HepG2 (cell line): ENCODE measurements at regions not wholly inside any gene's neighbourhood (a gene's known extent, or its start where the extent isn't known, plus 50 kb on each side); places are given as distances from the start of the nearest gene placed in this dataset.

Source experiments
- ATAC-seq: fragments of 200-7000 bp; cut with Tn5 transposase; 3 replicates; pipeline ENCODE4 v1.9.1; 2020; ENCODE audit warnings: mild to moderate bottlenecking, moderate library complexity
- BruUV-seq: library from RNA; stranded (reverse); fragments of 400-500 nt; replicated peaks from 2 replicates; lab custom pipeline; 2021; lab: Mats Ljungman, UMichigan
- CTCF ChIA-PET: fragments of 300-600 bp; formaldehyde crosslinking; extraction: SDS; loops from one replicate; lab custom pipeline; 2021; ENCODE audit warnings: low total read pairs, inconsistent platforms, low intra/inter-chr PET ratio; lab: Yijun Ruan, JAX
- POLR2A ChIA-PET: fragments of 350-600 bp; sonication (Branson Sonifier 250); formaldehyde crosslinking; loops from one replicate; lab custom pipeline; 2020; ENCODE audit warnings: antibody characterized with exemption, inconsistent platforms; lab: Yijun Ruan, JAX
- DNase-seq: peaks from one replicate; pipeline ENCODE4 v3.0.0-alpha.2; 2015; ENCODE audit warnings: low spot score
- FAIRE-seq: peaks from 3 replicates; lab custom pipeline; 2011; peaks lifted over from hg19 to GRCh38; lab: Jason Lieb, UNC
- H2AFZ ChIP-seq: one replicate; pipeline ENCODE4 v1.6.1; 2011; ENCODE audit warnings: low read length, inconsistent platforms
- H3K27ac ChIP-seq: fragments of 300-600 bp; 3 replicates; pipeline ENCODE4 v1.8.0; 2011; ENCODE audit warnings: mixed run types, mild to moderate bottlenecking, mixed read lengths, low read length, inconsistent platforms; ENCODE audit not compliant: insufficient read depth; ENCODE audit errors: extremely low read length
- H3K27me3 ChIP-seq, 2 experiments: fragments of 200-600 bp in 1 of 2; 2 replicates in 1 of 2; 3 replicates in 1 of 2; pipeline versions ENCODE4 v1.6.0 to v1.8.0; 2011; ENCODE audit warnings: low read length in 2 of 2, mild to moderate bottlenecking in 2 of 2, moderate library complexity in 2 of 2, inconsistent platforms in 1 of 2; ENCODE audit not compliant: insufficient read depth in 2 of 2, control insufficient read depth in 1 of 2
- H3K36me3 ChIP-seq, 2 experiments: fragments of 200-600 bp in 1 of 2; replicated peaks in 1 of 2; 2 replicates in 1 of 2; 3 replicates in 1 of 2; pipeline versions ENCODE4 v1.5.1 to v1.8.0; 2011; ENCODE audit warnings: low read length in 2 of 2, inconsistent platforms in 1 of 2; ENCODE audit not compliant: insufficient read depth in 2 of 2, control insufficient read depth in 1 of 2
- H3K4me1 ChIP-seq: 2 replicates; pipeline ENCODE4 v1.5.1; 2012; ENCODE audit warnings: low read length, inconsistent platforms; ENCODE audit not compliant: insufficient read depth
- H3K4me2 ChIP-seq: 2 replicates; pipeline ENCODE4 v1.6.0; 2011; ENCODE audit warnings: low read depth, low read length, inconsistent platforms
- H3K4me3 ChIP-seq, 3 experiments: fragments of 200-600 bp in 1 of 3; sonication (generic), shearing (Covaris generic) in 1 of 3; replicated peaks in 1 of 3; 2 replicates each; pipeline ENCODE4 v1.5.1; 2011 to 2016; ENCODE audit warnings: low read length in 3 of 3, inconsistent platforms in 2 of 3, low read depth in 2 of 3, mild to moderate bottlenecking in 2 of 3, control low read depth in 1 of 3, mixed read lengths in 1 of 3; ENCODE audit not compliant: insufficient read depth in 1 of 3
- H3K79me2 ChIP-seq: one replicate; pipeline ENCODE4 v1.6.1; 2011; ENCODE audit warnings: low read length, inconsistent platforms; ENCODE audit not compliant: insufficient read depth
- H3K9ac ChIP-seq: 2 replicates; pipeline ENCODE4 v1.6.0; 2011; ENCODE audit warnings: mild to moderate bottlenecking, low read depth, low read length, inconsistent platforms; ENCODE audit not compliant: insufficient read depth
- H3K9me3 ChIP-seq: 2 replicates; pipeline ENCODE4 v1.5.1; 2012; ENCODE audit warnings: mild to moderate bottlenecking, low read length
- H4K20me1 ChIP-seq: 2 replicates; pipeline ENCODE4 v1.6.0; 2011; ENCODE audit warnings: inconsistent platforms, mild to moderate bottlenecking, low read length, moderate library complexity; ENCODE audit not compliant: insufficient read depth
- CREBL2 ChIP-seq: sonication (generic); formaldehyde crosslinking; IDR thresholded peaks from 2 replicates; pipeline ENCODE4 v1.8.1; 2023; ENCODE audit warnings: missing genetic modification reagents, mild to moderate bottlenecking, borderline replicate concordance
- EHMT2 ChIP-seq: fragments of 200-600 bp; sonication (generic); IDR thresholded peaks from 2 replicates; pipeline ENCODE4 v1.7.0; 2017; ENCODE audit warnings: antibody characterized with exemption, low read depth, low read length, borderline replicate concordance
- NR3C1 ChIP-seq: sonication (generic); formaldehyde crosslinking; IDR thresholded peaks from 2 replicates; pipeline ENCODE4 v1.4.0; 2020; ENCODE audit warnings: missing genetic modification reagents
- RBFOX2 ChIP-seq: fragments of 200-400 bp; formaldehyde crosslinking; IDR thresholded peaks from 2 replicates; pipeline ENCODE4 v1.6.1; 2017; ENCODE audit warnings: low read depth, mild to moderate bottlenecking, low read length
- RORA ChIP-seq: sonication (generic); formaldehyde crosslinking; IDR thresholded peaks from 2 replicates; pipeline ENCODE4 v1.5.0; 2020; ENCODE audit warnings: mild to moderate bottlenecking, missing genetic modification reagents, moderate library complexity
- SRF ChIP-seq: IDR thresholded peaks from 2 replicates; pipeline ENCODE4 v1.6.1; 2011; ENCODE audit warnings: mild to moderate bottlenecking, low read depth, low read length, moderate library complexity
- STAT5B ChIP-seq: sonication (generic); formaldehyde crosslinking; IDR thresholded peaks from 2 replicates; pipeline ENCODE4 v1.4.0; 2020; ENCODE audit warnings: missing genetic modification reagents
- TFDP1 ChIP-seq: IDR thresholded peaks from 2 replicates; pipeline ENCODE4 v1.6.1; 2016; ENCODE audit warnings: missing compliant biosample characterization, missing genetic modification reagents, borderline replicate concordance
- TOPORS ChIP-seq: sonication (generic); formaldehyde crosslinking; IDR thresholded peaks from 2 replicates; pipeline ENCODE4 v1.8.0; 2023; ENCODE audit warnings: mild to moderate bottlenecking, missing genetic modification reagents
- ZFP82 ChIP-seq: sonication (generic); formaldehyde crosslinking; IDR thresholded peaks from 2 replicates; pipeline ENCODE4 v1.5.1; 2020; ENCODE audit warnings: mild to moderate bottlenecking, missing genetic modification reagents, borderline replicate concordance
- ZNF121 ChIP-seq: sonication (generic); formaldehyde crosslinking; IDR thresholded peaks from 2 replicates; pipeline ENCODE4 v1.5.0; 2020; ENCODE audit warnings: mild to moderate bottlenecking, missing genetic modification reagents
- ZNF329 ChIP-seq: sonication (generic); formaldehyde crosslinking; IDR thresholded peaks from 2 replicates; pipeline ENCODE4 v1.9.0; 2021; ENCODE audit warnings: low read depth, mild to moderate bottlenecking, missing genetic modification reagents
- ZNF552 ChIP-seq: sonication (generic); formaldehyde crosslinking; IDR thresholded peaks from 2 replicates; pipeline ENCODE4 v1.9.0; 2022; ENCODE audit warnings: missing genetic modification reagents, mild to moderate bottlenecking, borderline replicate concordance
- ZNF567 ChIP-seq: sonication (generic); formaldehyde crosslinking; IDR thresholded peaks from 2 replicates; pipeline ENCODE4 v1.8.1; 2023; ENCODE audit warnings: mild to moderate bottlenecking, missing genetic modification reagents, borderline replicate concordance
- ZNF703 ChIP-seq: sonication (generic); formaldehyde crosslinking; IDR thresholded peaks from 2 replicates; pipeline ENCODE4 v1.5.1; 2020; ENCODE audit warnings: missing genetic modification reagents, mild to moderate bottlenecking, moderate library complexity, borderline replicate concordance
- ZNF761 ChIP-seq: sonication (generic); formaldehyde crosslinking; conservative IDR thresholded peaks from 2 replicates; pipeline ENCODE4 v1.4.0; 2020; ENCODE audit warnings: mild to moderate bottlenecking, missing genetic modification reagents
- ZXDC ChIP-seq: sonication (generic); formaldehyde crosslinking; IDR thresholded peaks from 2 replicates; pipeline ENCODE4 v1.5.0; 2020; ENCODE audit warnings: mild to moderate bottlenecking, missing genetic modification reagents
- WGBS: methylation state at CpG from one replicate; pipeline ENCODE4 v1.1.6; 2017; ENCODE audit warnings: low lambda C conversion rate; 5-methylcytosine and 5-hydroxymethylcytosine counted together
- in situ Hi-C: cut with HindIII; loops from 2 replicates; pipeline ENCODE4 v1.10.0; 2017; ENCODE audit warnings: low pct_unique_long_range_greater_than_20kb; ENCODE audit not compliant: extremely low pct_ligation_motif_present
- intact Hi-C: fragments of 100-400 bp; cut with micrococcal nuclease; formaldehyde crosslinking; loops from one replicate; pipeline ENCODE4 v1.10.0; 2022; ENCODE audit not compliant: unreplicated experiment
- TF ChIP-seq, protein P1 (sequence below): sonication (generic); formaldehyde crosslinking; conservative IDR thresholded peaks from 2 replicates; pipeline ENCODE4 v1.4.0; 2020; ENCODE audit warnings: mild to moderate bottlenecking, missing genetic modification reagents, moderate library complexity

DNA sequence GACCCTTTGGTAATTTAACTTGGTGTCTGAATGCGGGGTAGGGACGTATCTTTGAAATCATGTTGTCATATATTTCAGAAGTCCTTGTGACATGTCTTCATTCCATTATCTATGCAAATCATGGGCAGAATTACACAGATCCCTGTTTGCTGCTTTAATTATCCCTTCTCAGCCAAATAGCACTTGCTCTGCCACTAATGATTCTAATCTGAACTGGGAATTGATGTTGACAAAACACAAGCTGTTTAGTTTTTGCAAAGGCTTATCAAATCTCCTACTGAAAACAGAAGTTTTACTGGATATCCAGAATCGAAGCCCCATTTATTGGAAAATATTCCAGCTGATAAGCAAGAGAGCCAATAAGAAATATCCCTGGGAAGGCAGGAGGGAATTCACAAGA is 205.9 kb upstream of the COX10 start (continued):
- no peak for TF ChIP-seq TFDP1

DNA sequence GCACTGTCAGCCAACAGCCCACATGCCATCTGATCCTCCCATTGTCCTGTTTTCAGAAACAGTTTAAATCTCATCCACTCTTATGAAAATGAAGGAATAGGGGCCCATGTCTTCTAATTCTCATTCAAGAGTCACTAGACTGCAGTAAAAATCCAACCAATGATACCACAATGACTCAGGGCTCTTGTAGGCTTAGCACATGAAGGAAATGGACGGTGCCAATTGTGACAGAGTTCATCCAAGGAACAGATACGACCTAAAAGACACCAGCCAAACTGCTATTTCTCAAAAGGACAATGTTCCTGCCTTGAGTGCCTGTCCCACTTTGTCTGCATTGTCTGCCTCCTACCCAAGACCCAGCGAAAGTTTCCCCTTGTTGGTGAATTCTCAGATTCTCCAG is 204.8 kb upstream of the COX10 start:
- no peak overlapping the region for H3K4me2 ChIP-seq
- in situ Hi-C loops = no loop called here
- DNase-seq = no peak
- no TSS peak for BruUV-seq
- intact Hi-C loops = no loop called here
- H3K9ac ChIP-seq = no peak overlapping the region
- FAIRE-seq = no peak
- POLR2A ChIA-PET = no interaction called here
- no peak for ATAC-seq
- no peaks in the 10 kb centered on the region for H3K79me2 ChIP-seq
- H3K4me3 ChIP-seq = no peak overlapping the region
- no peaks in the 10 kb centered on the region for H3K36me3 ChIP-seq
- H4K20me1 ChIP-seq = no peaks in the 10 kb centered on the region
- H3K9me3 ChIP-seq = peaks cover 7% of the 10 kb centered on the region; the same call in 1 of the 2 replicates
- H2AFZ ChIP-seq = no peak overlapping the region
- WGBS = 21% methylated on average over 3 of the region's 3 CpGs
- H3K4me1 ChIP-seq = no peaks in the 10 kb centered on the region
- H3K27ac ChIP-seq = no peak overlapping the region
- no peaks in the 10 kb centered on the region for H3K27me3 ChIP-seq
- CTCF ChIA-PET = no interaction called here
- TF ChIP-seq STAT5B (CRISPR knock-in tag) (no peak), SRF (no peak), CREBL2 (no peak), RORA (CRISPR knock-in tag) (no peak), RBFOX2 (no peak), ZNF552 (no peak), ZFP82 (no peak), ZNF567 (CRISPR knock-in tag) (no peak), ZNF703 (CRISPR knock-in tag) (no peak), ZNF121 (no peak), NR3C1 (CRISPR knock-in tag) (no peak), ZNF329 (no peak), EHMT2 (no peak), TOPORS (no peak), ZXDC (CRISPR knock-in tag) (no peak), ZNF761 (CRISPR knock-in tag) (no peak)
- TF ChIP-seq, protein P1, sequence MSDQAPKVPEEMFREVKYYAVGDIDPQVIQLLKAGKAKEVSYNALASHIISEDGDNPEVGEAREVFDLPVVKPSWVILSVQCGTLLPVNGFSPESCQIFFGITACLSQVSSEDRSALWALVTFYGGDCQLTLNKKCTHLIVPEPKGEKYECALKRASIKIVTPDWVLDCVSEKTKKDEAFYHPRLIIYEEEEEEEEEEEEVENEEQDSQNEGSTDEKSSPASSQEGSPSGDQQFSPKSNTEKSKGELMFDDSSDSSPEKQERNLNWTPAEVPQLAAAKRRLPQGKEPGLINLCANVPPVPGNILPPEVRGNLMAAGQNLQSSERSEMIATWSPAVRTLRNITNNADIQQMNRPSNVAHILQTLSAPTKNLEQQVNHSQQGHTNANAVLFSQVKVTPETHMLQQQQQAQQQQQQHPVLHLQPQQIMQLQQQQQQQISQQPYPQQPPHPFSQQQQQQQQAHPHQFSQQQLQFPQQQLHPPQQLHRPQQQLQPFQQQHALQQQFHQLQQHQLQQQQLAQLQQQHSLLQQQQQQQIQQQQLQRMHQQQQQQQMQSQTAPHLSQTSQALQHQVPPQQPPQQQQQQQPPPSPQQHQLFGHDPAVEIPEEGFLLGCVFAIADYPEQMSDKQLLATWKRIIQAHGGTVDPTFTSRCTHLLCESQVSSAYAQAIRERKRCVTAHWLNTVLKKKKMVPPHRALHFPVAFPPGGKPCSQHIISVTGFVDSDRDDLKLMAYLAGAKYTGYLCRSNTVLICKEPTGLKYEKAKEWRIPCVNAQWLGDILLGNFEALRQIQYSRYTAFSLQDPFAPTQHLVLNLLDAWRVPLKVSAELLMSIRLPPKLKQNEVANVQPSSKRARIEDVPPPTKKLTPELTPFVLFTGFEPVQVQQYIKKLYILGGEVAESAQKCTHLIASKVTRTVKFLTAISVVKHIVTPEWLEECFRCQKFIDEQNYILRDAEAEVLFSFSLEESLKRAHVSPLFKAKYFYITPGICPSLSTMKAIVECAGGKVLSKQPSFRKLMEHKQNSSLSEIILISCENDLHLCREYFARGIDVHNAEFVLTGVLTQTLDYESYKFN (CRISPR knock-in tag) = no peak
